Mesenchymal stem cell (in vitro differentiated cells and primary cell): ENCODE measurements at regions not wholly inside any gene's neighbourhood (a gene's known extent, or its start where the extent isn't known, plus 50 kb on each side); places are given as distances from the start of the nearest gene placed in this dataset.

Experiments
- DNase-seq: peaks from one replicate; pipeline ENCODE4 v3.0.0-alpha.2; 2013
- H2AFZ ChIP-seq: one replicate; pipeline ENCODE4 v1.6.1; 2013; ENCODE audit warnings: low read depth, mild to moderate bottlenecking, control low read depth, inconsistent platforms, low read length, moderate library complexity
- H2AK5ac ChIP-seq: 2 replicates; pipeline ENCODE4 v1.6.1; 2013; ENCODE audit warnings: low read length, moderate library complexity, mild to moderate bottlenecking, inconsistent platforms; ENCODE audit not compliant: severe bottlenecking
- H2BK120ac ChIP-seq: one replicate; pipeline ENCODE4 v1.6.1; 2013; ENCODE audit warnings: low read depth, mild to moderate bottlenecking, inconsistent platforms, low read length, moderate library complexity
- H2BK12ac ChIP-seq, 2 experiments: one replicate each; pipeline ENCODE4 v1.6.1; 2013; ENCODE audit warnings: inconsistent platforms in 2 of 2, low read length in 2 of 2, mild to moderate bottlenecking in 2 of 2, moderate library complexity in 2 of 2, control low read depth in 1 of 2
- H2BK15ac ChIP-seq: one replicate; pipeline ENCODE4 v1.6.1; 2013; ENCODE audit warnings: mild to moderate bottlenecking, low read depth, inconsistent platforms; ENCODE audit not compliant: poor library complexity, severe bottlenecking
- H2BK5ac ChIP-seq: 2 replicates; pipeline ENCODE4 v1.6.1; 2013; ENCODE audit warnings: low read depth, mild to moderate bottlenecking, low read length, control low read depth, inconsistent platforms; ENCODE audit not compliant: poor library complexity, severe bottlenecking
- H3K14ac ChIP-seq, 2 experiments: one replicate each; pipeline ENCODE4 v1.6.1; 2013; ENCODE audit warnings: inconsistent platforms in 2 of 2, low read length in 2 of 2, control low read depth in 1 of 2, mild to moderate bottlenecking in 1 of 2, moderate library complexity in 1 of 2
- H3K18ac ChIP-seq, 2 experiments: one replicate each; pipeline ENCODE4 v1.6.1; 2013; ENCODE audit warnings: inconsistent platforms in 2 of 2, low read length in 2 of 2, control low read depth in 1 of 2, low read depth in 1 of 2, mild to moderate bottlenecking in 1 of 2
- H3K23ac ChIP-seq, 2 experiments: one replicate each; pipeline ENCODE4 v1.6.1; 2013; ENCODE audit warnings: inconsistent platforms in 2 of 2, low read length in 2 of 2, mild to moderate bottlenecking in 2 of 2, moderate library complexity in 2 of 2, control low read depth in 1 of 2
- H3K27ac ChIP-seq: 2 replicates; pipeline ENCODE4 v1.5.1; 2013; ENCODE audit warnings: mild to moderate bottlenecking, moderate library complexity, low read length, control low read depth, inconsistent platforms; ENCODE audit not compliant: poor library complexity, severe bottlenecking
- H3K27me3 ChIP-seq, 2 experiments: 2 replicates each; pipeline versions ENCODE4 v1.6.1 to v1.7.0; 2013; ENCODE audit warnings: low read length in 2 of 2, mild to moderate bottlenecking in 2 of 2, moderate library complexity in 2 of 2, control low read depth in 1 of 2, inconsistent platforms in 1 of 2; ENCODE audit not compliant: control insufficient read depth in 1 of 2, insufficient read depth in 1 of 2
- H3K36me3 ChIP-seq, 2 experiments: 2 replicates each; pipeline versions ENCODE4 v1.6.1 to v1.7.0; 2013; ENCODE audit warnings: low read length in 2 of 2, control low read depth in 1 of 2, inconsistent platforms in 1 of 2, low read depth in 1 of 2, mild to moderate bottlenecking in 1 of 2; ENCODE audit not compliant: insufficient read depth in 2 of 2, control insufficient read depth in 1 of 2
- H3K4ac ChIP-seq, 2 experiments: one replicate each; pipeline ENCODE4 v1.6.1; 2013; ENCODE audit warnings: inconsistent platforms in 2 of 2, low read length in 2 of 2, mild to moderate bottlenecking in 2 of 2, moderate library complexity in 2 of 2, control low read depth in 1 of 2, low read depth in 1 of 2
- H3K4me1 ChIP-seq: 2 replicates; pipeline ENCODE4 v1.6.1; 2013; ENCODE audit warnings: low read depth, low read length, control low read depth; ENCODE audit not compliant: control insufficient read depth, insufficient read depth
- H3K4me2 ChIP-seq: 2 replicates; pipeline ENCODE4 v1.6.1; 2013; ENCODE audit warnings: low read length, mild to moderate bottlenecking, inconsistent platforms; ENCODE audit not compliant: poor library complexity, severe bottlenecking
- H3K4me3 ChIP-seq, 2 experiments: 2 replicates each; pipeline versions ENCODE4 v1.5.1 to v1.7.0; 2013; ENCODE audit warnings: low read length in 2 of 2, mild to moderate bottlenecking in 2 of 2, control low read depth in 1 of 2, low read depth in 1 of 2; ENCODE audit not compliant: insufficient read depth in 1 of 2
- H3K79me1 ChIP-seq: replicated peaks from 2 replicates; pipeline ENCODE4 v1.6.1; 2013; ENCODE audit warnings: mild to moderate bottlenecking, control low read depth, low read length, inconsistent platforms; ENCODE audit not compliant: poor library complexity, severe bottlenecking
- H3K9ac ChIP-seq: 2 replicates; pipeline ENCODE4 v1.7.0; 2013; ENCODE audit warnings: mild to moderate bottlenecking, low read length, moderate library complexity
- H3K9me3 ChIP-seq: 2 replicates; pipeline ENCODE4 v1.7.0; 2013; ENCODE audit warnings: mild to moderate bottlenecking, low read length; ENCODE audit not compliant: control insufficient read depth
- H4K8ac ChIP-seq: one replicate; pipeline ENCODE4 v1.6.1; 2013; ENCODE audit warnings: inconsistent platforms, mild to moderate bottlenecking, low read length, moderate library complexity
- H4K91ac ChIP-seq: one replicate; pipeline ENCODE4 v1.6.1; 2013; ENCODE audit warnings: mild to moderate bottlenecking, low read length, inconsistent platforms
- WGBS: methylation state at CpG from one replicate; pipeline ENCODE4 v1.1.7; 2013; ENCODE audit warnings: mixed read lengths; 5-methylcytosine and 5-hydroxymethylcytosine counted together

DNA sequence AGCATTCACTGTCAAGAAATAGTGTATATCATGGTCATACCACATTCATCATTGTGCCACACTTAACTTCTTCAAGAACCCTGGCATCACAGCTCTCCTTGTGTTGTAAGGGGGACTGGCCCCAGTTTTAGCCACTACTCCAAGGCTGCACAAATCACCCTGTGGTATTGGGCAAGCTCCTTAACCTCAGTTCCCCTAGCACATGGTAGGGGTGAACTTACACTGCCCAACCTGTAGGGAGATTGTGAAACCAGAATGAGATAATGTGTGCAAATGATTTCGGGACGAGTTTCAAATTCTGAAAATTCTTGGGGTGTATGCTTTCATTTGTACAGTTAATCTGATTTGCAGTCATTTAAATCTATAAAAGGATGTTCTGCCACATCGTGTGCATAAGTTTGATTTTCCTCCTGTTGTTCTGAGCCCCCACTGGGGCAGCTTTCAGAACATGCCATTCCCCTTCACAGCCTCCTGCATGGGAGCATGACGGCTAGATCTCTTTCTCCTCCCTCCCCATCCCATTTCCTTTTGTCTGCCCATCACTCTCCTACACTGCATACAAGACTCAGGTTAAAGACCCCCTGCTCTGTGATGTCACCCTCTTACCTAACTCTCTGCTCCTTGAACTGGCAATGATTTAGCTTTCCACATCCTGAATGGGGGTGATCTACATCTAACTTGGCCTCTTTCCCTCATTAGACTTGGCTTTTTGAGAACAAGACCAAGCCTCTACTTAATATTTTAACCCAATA lies 290.3 kb downstream of the CHRM3 start:
- DNase-seq = no peak
- H3K36me3 ChIP-seq = no peaks in the 10 kb centered on the region
- H3K4me1 ChIP-seq = no peaks in the 10 kb centered on the region
- H3K9me3 ChIP-seq = no peaks in the 10 kb centered on the region
- no peak overlapping the region for H2AK5ac ChIP-seq
- H2BK15ac ChIP-seq = no peak overlapping the region
- no peak overlapping the region for H3K4me3 ChIP-seq
- H2BK120ac ChIP-seq = no peak overlapping the region
- H3K4ac ChIP-seq = no peak overlapping the region
- no peak overlapping the region for H4K91ac ChIP-seq
- H3K9ac ChIP-seq = no peak overlapping the region
- no peak overlapping the region for H3K23ac ChIP-seq
- no peaks in the 10 kb centered on the region for H3K79me1 ChIP-seq
- no peak overlapping the region for H2BK5ac ChIP-seq
- H2AFZ ChIP-seq = no peak overlapping the region
- no peak overlapping the region for H3K18ac ChIP-seq
- no peak overlapping the region for H3K4me2 ChIP-seq
- H2BK12ac ChIP-seq = no peak overlapping the region
- H3K14ac ChIP-seq = no peak overlapping the region
- WGBS = 53% methylated on average over 4 of the region's 4 CpGs
- H3K27me3 ChIP-seq = no peaks in the 10 kb centered on the region
- H4K8ac ChIP-seq = no peak overlapping the region
- H3K27ac ChIP-seq = no peak overlapping the region

DNA sequence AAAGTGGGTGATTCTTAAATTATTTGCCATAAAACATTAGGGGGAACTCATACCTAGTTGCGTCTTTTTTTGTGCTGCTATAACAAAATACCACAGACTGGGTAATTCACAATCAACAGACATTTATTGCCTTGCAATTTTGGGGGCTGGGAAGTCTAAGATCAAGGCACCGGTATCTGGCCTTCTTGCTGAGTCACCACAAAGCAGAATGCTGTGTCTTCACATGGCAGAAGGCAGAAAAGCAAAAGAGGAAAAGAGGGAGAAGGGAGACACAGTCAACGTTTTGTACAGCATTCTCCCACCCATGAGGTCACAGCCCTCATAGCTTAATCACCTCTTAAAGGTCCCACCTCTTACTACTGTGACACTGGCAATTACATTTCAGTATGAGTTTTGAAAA lies 291.0 kb downstream of the CHRM3 start:
- Histone ChIP-seq H2AFZ (no peak overlapping the region), H3K79me1 (no peaks in the 10 kb centered on the region), H3K4me1 (no peaks in the 10 kb centered on the region), H3K18ac (no peak overlapping the region), H3K14ac (no peak overlapping the region), H3K4me2 (no peak overlapping the region), H2BK5ac (no peak overlapping the region), H2BK12ac (no peak overlapping the region), H3K23ac (no peak overlapping the region), H3K4ac (no peak overlapping the region), H4K91ac (no peak overlapping the region), H2BK120ac (no peak overlapping the region), H3K27me3 (no peaks in the 10 kb centered on the region), H3K36me3 (no peaks in the 10 kb centered on the region), H2AK5ac (no peak overlapping the region), H3K27ac (no peak overlapping the region), H3K9ac (no peak overlapping the region), H4K8ac (no peak overlapping the region), H2BK15ac (no peak overlapping the region), H3K9me3 (no peaks in the 10 kb centered on the region), H3K4me3 (no peak overlapping the region)
- no peak for DNase-seq
- WGBS = no CpG with 5 or more reads among the region's 3 CpGs

DNA sequence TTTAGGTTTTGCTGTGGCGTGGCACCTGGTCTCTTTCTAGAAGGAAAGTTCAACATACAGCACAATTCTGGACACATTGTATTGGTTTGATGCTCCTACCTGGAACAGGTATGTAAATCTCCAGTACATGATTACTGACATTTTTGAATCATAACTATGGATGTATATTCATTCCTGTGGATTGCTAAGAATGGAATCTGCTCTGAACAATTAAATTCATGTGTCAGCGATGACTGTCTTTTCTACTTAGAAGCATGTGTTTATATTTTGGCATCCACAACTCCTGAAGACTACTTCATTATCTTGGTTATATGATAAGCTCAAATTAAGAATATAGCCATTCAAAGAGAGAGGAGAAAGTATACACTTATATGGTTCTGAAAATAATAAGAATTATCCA lies 291.8 kb downstream of the CHRM3 start:
- no peak overlapping the region for H4K91ac ChIP-seq
- H3K4me3 ChIP-seq = no peak overlapping the region
- DNase-seq = no peak
- no peak overlapping the region for H3K23ac ChIP-seq
- H4K8ac ChIP-seq = no peak overlapping the region
- no peak overlapping the region for H2BK120ac ChIP-seq
- no peaks in the 10 kb centered on the region for H3K4me1 ChIP-seq
- no peak overlapping the region for H3K18ac ChIP-seq
- no peak overlapping the region for H3K27ac ChIP-seq
- no peak overlapping the region for H3K9ac ChIP-seq
- no peak overlapping the region for H3K14ac ChIP-seq
- WGBS = 100% methylated on average over 1 of the region's 2 CpGs
- no peaks in the 10 kb centered on the region for H3K79me1 ChIP-seq
- no peak overlapping the region for H3K4me2 ChIP-seq
- H2BK15ac ChIP-seq = no peak overlapping the region
- H2AK5ac ChIP-seq = no peak overlapping the region
- H3K9me3 ChIP-seq = no peaks in the 10 kb centered on the region
- H2BK5ac ChIP-seq = no peak overlapping the region
- H3K27me3 ChIP-seq = no peaks in the 10 kb centered on the region
- H2AFZ ChIP-seq = no peak overlapping the region
- H3K4ac ChIP-seq = no peak overlapping the region
- no peak overlapping the region for H2BK12ac ChIP-seq
- no peaks in the 10 kb centered on the region for H3K36me3 ChIP-seq

DNA sequence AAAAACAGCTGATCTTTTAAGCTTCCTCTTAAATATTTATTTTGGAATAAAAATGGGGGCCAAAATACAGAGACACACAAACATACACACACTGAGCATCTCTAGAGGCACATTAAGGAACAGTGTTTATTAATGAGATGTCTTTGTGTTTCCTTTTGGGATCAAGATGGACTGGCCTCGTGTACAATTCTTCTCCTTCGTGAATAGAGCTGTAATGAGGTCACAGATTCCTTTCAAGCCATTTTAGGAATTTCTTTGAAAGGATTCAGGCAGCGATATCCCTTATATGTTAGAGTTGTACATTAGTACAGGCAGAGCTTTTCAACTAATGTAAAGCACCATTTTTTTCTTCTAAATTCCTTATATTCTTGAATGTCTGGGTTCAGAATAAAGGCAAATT lies 295.7 kb downstream of the CHRM3 start:
- Histone ChIP-seq H2BK120ac (no peak overlapping the region), H2BK12ac (no peak overlapping the region), H3K14ac (no peak overlapping the region), H2AFZ (no peak overlapping the region), H3K4me1 (no peaks in the 10 kb centered on the region), H4K8ac (no peak overlapping the region), H2AK5ac (no peak overlapping the region), H3K4me3 (no peak overlapping the region), H3K18ac (no peak overlapping the region), H3K23ac (no peak overlapping the region), H3K4ac (no peak overlapping the region), H3K4me2 (no peak overlapping the region), H4K91ac (no peak overlapping the region), H2BK5ac (no peak overlapping the region), H3K9me3 (no peaks in the 10 kb centered on the region), H3K27me3 (no peaks in the 10 kb centered on the region), H3K9ac (no peak overlapping the region), H2BK15ac (no peak overlapping the region), H3K27ac (no peak overlapping the region), H3K79me1 (no peaks in the 10 kb centered on the region), H3K36me3 (no peaks in the 10 kb centered on the region)
- 35% methylated on average over 2 of the region's 3 CpGs for WGBS
- no peak for DNase-seq
